ENCODE measurements at regions not wholly inside any gene's neighbourhood (a gene's known extent, or its start where the extent isn't known, plus 50 kb on each side); places are given as distances from the start of the nearest gene placed in this dataset.

- H3K4me1 ChIP-seq (ENCODE audit: control insufficient read depth in 2 of 3, insufficient read depth in 2 of 3, low read depth in 1 of 3, low read length in 3 of 3) = peaks cover 0 to 5% (median 0%) of the 10 kb centered on the region in 3 donors
- no peak for FAIRE-seq
- peaks cover 6% of the 10 kb centered on the region for H3K27me3 ChIP-seq (ENCODE audit: control insufficient read depth, insufficient read depth, low read length)
- no peak overlapping the region for H3K9ac ChIP-seq (ENCODE audit: low read length in 3 of 3)
- no peak overlapping the region for H3K27ac ChIP-seq (ENCODE audit: low read depth in 2 of 2, low read length in 2 of 2)
- intact Hi-C loops (cut with DNase I) = no loop called here
- DNase-seq = no peak
- H3K9me3 ChIP-seq (ENCODE audit: control insufficient read depth in 2 of 3, insufficient read depth in 1 of 3, low read length in 3 of 3) = no peaks in the 10 kb centered on the region
- no peak overlapping the region for H3K4me3 ChIP-seq (ENCODE audit: low read length in 3 of 3)
- no peak for TF ChIP-seq CTCF (IDR thresholded peaks at IDR 0.05; ENCODE audit: borderline replicate concordance, extremely low read depth, insufficient read depth)
- no peaks in the 10 kb centered on the region for H3K36me3 ChIP-seq (ENCODE audit: control insufficient read depth in 2 of 3, insufficient read depth in 3 of 3, low read length in 3 of 3)
Measured at GRCh38 chr7:140232957-140233917, 56.5 kb upstream of the KDM7A start.

GRCh38 chr7:140231771-140232491, 55.1 kb upstream of the KDM7A start:
- peak in 2 of 5 donors; percentile 26 to 43 for DNase-seq
- peak overlapping the region in 1 of 2 donors; percentile 0 for H3K27ac ChIP-seq (ENCODE audit: low read depth in 2 of 2, low read length in 2 of 2)
- no peaks in the 10 kb centered on the region for H3K9me3 ChIP-seq (ENCODE audit: control insufficient read depth in 2 of 3, insufficient read depth in 1 of 3, low read length in 3 of 3)
- TF ChIP-seq CTCF (IDR thresholded peaks at IDR 0.05; ENCODE audit: borderline replicate concordance, extremely low read depth, insufficient read depth) = no peak
- peak overlapping the region; percentile 10 to 64 (median 28) for H3K4me3 ChIP-seq (ENCODE audit: low read length in 3 of 3)
- peaks cover 6% of the 10 kb centered on the region for H3K27me3 ChIP-seq (ENCODE audit: control insufficient read depth, insufficient read depth, low read length)
- no peaks in the 10 kb centered on the region for H3K36me3 ChIP-seq (ENCODE audit: control insufficient read depth in 2 of 3, insufficient read depth in 3 of 3, low read length in 3 of 3)
- no peak overlapping the region for H3K9ac ChIP-seq (ENCODE audit: low read length in 3 of 3)
- intact Hi-C loops (cut with DNase I) = no loop called here
- H3K4me1 ChIP-seq (ENCODE audit: control insufficient read depth in 2 of 3, insufficient read depth in 2 of 3, low read depth in 1 of 3, low read length in 3 of 3) = peaks cover 0 to 5% (median 0%) of the 10 kb centered on the region in 3 donors
- FAIRE-seq = no peak

- FAIRE-seq (no peak), DNase-seq (peak; percentile 79 to 84 (median 80))
- no peaks in the 10 kb centered on the region for H3K36me3 ChIP-seq (ENCODE audit: control insufficient read depth in 2 of 3, insufficient read depth in 3 of 3, low read length in 3 of 3)
- H3K4me1 ChIP-seq (ENCODE audit: control insufficient read depth in 2 of 3, insufficient read depth in 2 of 3, low read depth in 1 of 3, low read length in 3 of 3) = peaks cover 0 to 5% (median 0%) of the 10 kb centered on the region in 3 donors
- peaks cover 6% of the 10 kb centered on the region for H3K27me3 ChIP-seq (ENCODE audit: control insufficient read depth, insufficient read depth, low read length)
- intact Hi-C loops (cut with DNase I) = no loop called here
- H3K9ac ChIP-seq (ENCODE audit: low read length in 3 of 3) = peak overlapping the region in 1 of 3 donors; percentile 55
- H3K4me3 ChIP-seq (ENCODE audit: low read length in 3 of 3) = peak overlapping the region; percentile 51 to 64 (median 53)
- no peak for TF ChIP-seq CTCF (IDR thresholded peaks at IDR 0.05; ENCODE audit: borderline replicate concordance, extremely low read depth, insufficient read depth)
- no peaks in the 10 kb centered on the region for H3K9me3 ChIP-seq (ENCODE audit: control insufficient read depth in 2 of 3, insufficient read depth in 1 of 3, low read length in 3 of 3)
- H3K27ac ChIP-seq (ENCODE audit: low read depth in 2 of 2, low read length in 2 of 2) = peak overlapping the region in 1 of 2 donors; percentile 0
Measured at GRCh38 chr7:140230861-140231770, 54.3 kb upstream of the KDM7A start.
